ENCODE measurements at regions not wholly inside any gene's neighbourhood (a gene's known extent, or its start where the extent isn't known, plus 50 kb on each side); places are given as distances from the start of the nearest gene placed in this dataset.

- no peak for DNase-seq
Observed at GRCh38 chr12:91964501-91964900, 181.1 kb downstream of the BTG1 start.

DNA sequence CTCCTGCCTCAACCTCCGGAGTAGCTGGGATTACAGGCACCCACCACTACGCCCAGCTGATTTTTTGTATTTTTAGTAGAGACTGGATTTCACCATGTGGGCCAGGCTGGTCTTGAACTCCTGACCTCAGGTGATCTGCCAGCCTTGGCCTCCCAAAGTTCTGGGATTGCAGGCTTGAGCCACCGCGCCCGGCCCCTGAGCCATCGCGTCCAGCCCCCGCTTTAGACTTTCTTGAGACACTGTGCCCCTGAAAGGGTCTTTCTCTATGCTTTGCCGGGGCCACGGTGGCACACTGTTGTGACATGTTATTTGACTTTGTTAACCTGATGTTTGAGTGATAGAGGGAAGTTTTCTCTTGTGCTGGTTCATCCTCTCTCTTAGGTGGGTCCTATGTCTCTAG is 186.4 kb downstream of the BTG1 start:
- no peak for DNase-seq

GRCh38 chr12:91958816-91959215 is 186.8 kb downstream of the BTG1 start:
- no peak for DNase-seq

DNA sequence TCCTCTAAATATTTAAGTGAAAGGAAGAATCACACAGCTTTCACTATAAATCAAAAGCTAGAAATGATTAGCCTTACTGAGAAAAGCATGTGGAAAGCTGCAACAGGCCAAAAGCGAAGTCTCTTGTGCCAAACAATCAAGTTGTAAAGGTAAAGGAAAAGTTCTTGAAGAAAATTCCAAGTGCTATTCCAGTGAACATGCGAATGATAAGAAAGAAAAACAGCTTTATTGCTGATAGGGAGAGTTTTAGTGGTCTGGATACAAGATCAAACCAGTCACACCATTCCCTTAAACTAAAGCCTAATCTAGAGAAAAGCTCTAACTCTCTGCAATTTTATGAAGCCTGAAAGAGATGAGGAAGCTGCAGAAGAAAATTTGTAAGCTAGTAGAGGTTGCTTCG is 190.9 kb downstream of the BTG1 start:
- DNase-seq: no peak

GRCh38 chr12:91954326-91954725 is 191.3 kb downstream of the BTG1 start:
- no peak for DNase-seq

- no peak for DNase-seq
Observed at GRCh38 chr12:91952916-91953315, 192.7 kb downstream of the BTG1 start.

GRCh38 chr12:91951571-91951970 is 194.1 kb downstream of the BTG1 start:
- DNase-seq: no peak

DNA sequence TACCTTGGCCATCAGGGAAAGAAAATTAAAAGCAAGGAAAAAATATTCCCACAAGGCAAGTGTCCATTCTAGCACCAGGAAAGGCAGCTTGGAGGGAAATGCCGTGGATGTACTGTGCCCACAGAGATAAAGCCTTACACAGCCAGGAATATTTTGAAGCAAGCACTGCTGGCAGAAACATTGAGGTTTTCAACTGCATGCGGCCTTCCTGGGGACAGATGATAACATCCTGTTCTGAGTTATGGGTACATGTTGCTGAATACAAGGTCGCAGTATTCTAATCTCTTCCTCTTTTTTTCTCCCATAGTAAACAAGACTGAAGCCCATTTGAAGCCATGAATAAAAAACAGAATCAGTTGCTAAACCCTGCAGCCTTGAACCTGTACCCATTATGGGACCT is 197.1 kb downstream of the BTG1 start:
- no peak for DNase-seq

GRCh38 chr12:91947459-91947858 is 198.2 kb downstream of the BTG1 start:
- no peak for DNase-seq

DNA sequence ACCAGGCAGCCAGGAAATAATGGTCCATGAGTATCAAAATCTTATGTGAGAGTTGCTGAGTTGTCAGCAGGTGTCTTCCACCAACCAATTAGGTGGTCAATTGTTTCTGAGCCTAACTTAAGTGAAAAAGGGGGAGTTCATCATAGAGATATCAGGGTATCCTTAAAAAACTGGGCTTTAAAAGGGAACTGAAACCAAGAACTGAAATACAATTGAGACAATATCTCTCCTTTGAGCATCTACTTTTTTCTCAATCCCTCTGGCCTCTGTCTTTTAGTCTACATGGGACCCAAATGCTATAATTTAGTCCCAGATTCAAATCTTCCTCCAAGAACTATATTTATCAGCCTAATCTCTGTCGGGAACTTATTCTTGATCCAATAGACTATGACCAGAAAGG is 201.0 kb downstream of the BTG1 start:
- DNase-seq: no peak

- DNase-seq: no peak
Observed at GRCh38 chr12:91940826-91941570, 204.6 kb downstream of the BTG1 start.

DNA sequence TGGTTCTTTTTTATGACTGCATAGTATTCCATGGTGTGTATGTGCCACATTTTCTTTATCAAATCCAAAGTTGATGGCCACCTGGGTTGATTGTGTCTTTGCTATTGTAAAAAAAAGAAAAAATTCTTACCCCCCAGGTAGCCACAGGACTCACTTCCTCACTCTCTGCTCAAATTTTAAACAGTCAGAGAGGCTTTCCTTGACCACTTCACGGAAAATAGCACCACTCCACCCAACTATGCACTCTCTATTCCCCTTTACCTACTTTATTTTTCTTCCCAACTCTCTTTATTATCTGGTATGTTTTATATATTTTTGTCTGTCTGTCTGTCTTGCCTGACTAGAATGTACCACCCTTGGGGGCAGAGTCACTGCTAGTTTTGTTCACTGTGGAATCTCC is 205.3 kb downstream of the BTG1 start:
- DNase-seq: no peak

DNA sequence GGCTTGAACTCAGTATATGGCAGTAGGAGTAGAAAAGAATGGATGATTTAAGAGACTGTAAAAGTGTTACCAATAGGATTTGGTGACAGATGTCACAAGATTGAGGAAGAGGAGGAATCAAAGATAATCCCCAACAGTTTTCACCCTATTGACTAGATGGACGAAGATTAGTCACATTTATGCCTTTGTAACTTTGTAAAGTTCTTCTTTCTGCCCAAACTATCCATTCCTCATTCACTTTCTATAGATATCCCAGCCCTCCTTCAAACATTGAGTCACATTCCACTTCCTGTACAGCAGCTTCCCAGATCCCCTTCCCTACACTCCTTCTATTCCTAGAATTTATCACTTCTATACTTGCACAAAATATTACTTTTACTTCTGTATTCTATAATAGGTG is 207.9 kb downstream of the BTG1 start:
- DNase-seq: no peak

GRCh38 chr12:91937009-91937408 is 208.6 kb downstream of the BTG1 start:
- DNase-seq: no peak

- no peak for DNase-seq
Observed at GRCh38 chr12:91935296-91935695, 210.3 kb downstream of the BTG1 start.

GRCh38 chr12:91931111-91931510 is 214.5 kb downstream of the BTG1 start:
- DNase-seq: no peak

GRCh38 chr12:91928501-91928900 is 217.1 kb downstream of the BTG1 start:
- DNase-seq: no peak

DNA sequence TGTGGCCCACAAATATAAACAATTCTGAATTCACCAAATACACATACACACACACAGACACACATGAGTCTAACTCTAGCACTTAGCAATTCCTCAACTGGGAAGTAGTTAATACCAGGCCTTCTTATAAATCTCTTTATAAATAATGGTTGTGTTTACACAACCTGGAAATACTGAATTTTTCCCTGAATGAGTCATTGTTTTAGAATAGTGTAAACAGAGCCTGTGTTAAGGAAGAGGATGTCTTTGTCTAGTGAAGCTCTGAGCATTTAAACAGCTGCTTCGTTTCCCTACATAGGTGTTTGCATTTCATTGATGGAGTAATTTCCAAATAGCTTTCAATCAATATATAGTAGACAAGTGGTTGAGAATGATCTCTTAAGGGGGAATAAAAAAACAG is 218.8 kb downstream of the BTG1 start:
- no peak for DNase-seq

GRCh38 chr12:91924827-91925226 is 220.8 kb downstream of the BTG1 start:
- DNase-seq: no peak

DNA sequence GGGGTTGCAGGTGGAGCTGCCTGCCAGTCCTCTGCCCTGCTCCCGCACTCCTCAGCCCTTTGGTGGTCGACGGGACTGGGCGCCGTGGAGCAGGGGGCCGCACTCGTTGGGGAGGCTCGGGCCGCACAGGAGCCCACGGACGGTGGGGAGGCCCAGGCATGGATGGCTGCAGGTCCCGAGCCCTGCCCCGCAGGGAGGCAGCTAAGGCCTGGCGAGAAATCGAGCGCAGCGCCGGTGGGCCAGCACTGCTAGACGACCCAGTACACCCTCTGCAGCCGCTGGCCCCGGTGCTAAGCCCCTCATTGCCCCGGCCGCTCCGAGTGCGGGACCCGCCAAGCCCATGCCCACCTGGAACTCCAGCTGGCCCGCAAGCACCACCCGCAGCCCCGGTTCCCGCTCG is 221.8 kb downstream of the BTG1 start:
- no peak for DNase-seq

- DNase-seq: no peak
Observed at GRCh38 chr12:91922674-91923073, 223.0 kb downstream of the BTG1 start.

GRCh38 chr12:91922139-91922538 is 223.5 kb downstream of the BTG1 start:
- no peak for DNase-seq

- DNase-seq: no peak
Observed at GRCh38 chr12:91921555-91921954, 224.1 kb downstream of the BTG1 start.

DNA sequence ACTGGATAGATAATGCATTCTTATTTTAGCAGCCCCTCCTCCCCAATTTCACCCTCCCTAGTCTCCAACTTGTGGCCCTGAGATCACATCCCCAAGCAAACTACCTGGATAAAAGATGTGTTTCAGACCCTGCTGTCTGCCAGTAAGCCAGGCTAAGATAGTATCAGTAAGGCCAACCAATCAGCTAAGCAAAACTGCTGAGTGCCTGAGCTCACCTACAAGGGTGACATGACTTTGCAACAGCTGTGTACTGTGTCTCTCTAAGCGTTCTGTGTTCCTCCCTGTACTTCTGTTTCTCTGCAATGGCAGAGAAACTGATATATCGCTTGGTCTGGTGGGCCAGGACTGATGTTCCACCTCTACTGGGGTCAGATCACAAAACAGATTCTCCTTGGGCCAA is 224.9 kb downstream of the BTG1 start:
- DNase-seq: no peak

GRCh38 chr12:91920276-91920675 is 225.4 kb downstream of the BTG1 start:
- no peak for DNase-seq

- DNase-seq: no peak
Observed at GRCh38 chr12:91918431-91918830, 227.2 kb downstream of the BTG1 start.
